K562 (cell line): ENCODE measurements at regions not wholly inside any gene's neighbourhood (a gene's known extent, or its start where the extent isn't known, plus 50 kb on each side); places are given as distances from the start of the nearest gene placed in this dataset.

ENCODE experiments used
- ATAC-seq: fragments of 200-7000 bp; cut with Tn5 transposase; 3 replicates; pipeline ENCODE4 v1.9.1; 2020; ENCODE audit warnings: moderate library complexity
- BruUV-seq: library from RNA; stranded (reverse); fragments of 400-500 nt; replicated peaks from 2 replicates; lab custom pipeline; 2021; lab: Mats Ljungman, UMichigan
- CTCF ChIA-PET: fragments of 300-600 bp; formaldehyde crosslinking; extraction: SDS; loops from one replicate; lab custom pipeline; 2021; ENCODE audit warnings: low intra/inter-chr PET ratio; lab: Yijun Ruan, JAX
- POLR2A ChIA-PET: fragments of 300-600, 350-650 bp; sonication (Branson Sonifier 250); formaldehyde crosslinking; extraction: SDS; loops from one replicate; lab custom pipeline; 2021; ENCODE audit warnings: antibody characterized with exemption, inconsistent platforms; lab: Yijun Ruan, JAX
- DNase-seq, 4 experiments: peaks; one replicate each; pipeline versions ENCODE4 v3.0.0 to v3.0.0-alpha.2; 2011 to 2018; ENCODE audit warnings: low spot score in 3 of 4, mixed read lengths in 3 of 4; ENCODE audit errors: extremely low read depth in 1 of 4
- FAIRE-seq: peaks from 2 replicates; lab custom pipeline; 2011; peaks lifted over from hg19 to GRCh38; lab: Jason Lieb, UNC
- H2AFZ ChIP-seq: 2 replicates; pipeline ENCODE4 v1.6.0; 2011; ENCODE audit warnings: low read depth, low read length, control low read depth, inconsistent platforms
- H3K27ac ChIP-seq: fragments of 200-600 bp; 3 replicates; pipeline ENCODE4 v1.8.0; 2011; ENCODE audit warnings: low read depth, mild to moderate bottlenecking, control low read depth, inconsistent platforms, low read length, moderate library complexity, mixed read lengths; ENCODE audit errors: extremely low read depth
- H3K27me3 ChIP-seq, 2 experiments: fragments of 300-600 bp in 1 of 2; 2 replicates in 1 of 2; 3 replicates in 1 of 2; pipeline versions ENCODE4 v1.6.0 to v1.8.0; 2011; ENCODE audit warnings: inconsistent platforms in 2 of 2, low read length in 2 of 2, mild to moderate bottlenecking in 1 of 2, mixed read lengths in 1 of 2, moderate library complexity in 1 of 2; ENCODE audit not compliant: control insufficient read depth in 2 of 2, insufficient read depth in 2 of 2
- H3K36me3 ChIP-seq: fragments of 300-600 bp; 3 replicates; pipeline ENCODE4 v1.8.0; 2011; ENCODE audit warnings: mild to moderate bottlenecking, low read length, inconsistent platforms; ENCODE audit not compliant: control insufficient read depth, insufficient read depth
- H3K4me1 ChIP-seq, 2 experiments: fragments of 200-600 bp in 1 of 2; replicated peaks in 1 of 2; 2 replicates in 1 of 2; 3 replicates in 1 of 2; pipeline versions ENCODE4 v1.5.1 to v1.8.0; 2011; ENCODE audit warnings: inconsistent platforms in 2 of 2, low read length in 2 of 2, mild to moderate bottlenecking in 1 of 2, mixed read lengths in 1 of 2, moderate library complexity in 1 of 2; ENCODE audit not compliant: control insufficient read depth in 2 of 2, insufficient read depth in 2 of 2
- H3K4me2 ChIP-seq: 2 replicates; pipeline ENCODE4 v1.6.1; 2011; ENCODE audit warnings: low read length, control low read depth, inconsistent platforms, mixed read lengths; ENCODE audit not compliant: insufficient read depth
- H3K4me3 ChIP-seq: fragments of 200-600 bp; sonication (generic), shearing (Covaris generic); 2 replicates; pipeline ENCODE4 v1.5.1; 2016; ENCODE audit warnings: control low read depth, inconsistent platforms
- H3K79me2 ChIP-seq: fragments of 200-600 bp; 3 replicates; pipeline ENCODE4 v1.8.0; 2011; ENCODE audit warnings: low read length, inconsistent platforms; ENCODE audit not compliant: control insufficient read depth, insufficient read depth
- H3K9ac ChIP-seq, 2 experiments: 2 replicates each; pipeline versions ENCODE4 v1.6.0 to v1.6.1; 2011; ENCODE audit warnings: low read depth in 2 of 2, low read length in 2 of 2, control low read depth in 1 of 2, inconsistent platforms in 1 of 2, mild to moderate bottlenecking in 1 of 2, mixed read lengths in 1 of 2; ENCODE audit not compliant: insufficient read depth in 1 of 2
- H3K9me1 ChIP-seq: one replicate; pipeline ENCODE4 v1.6.0; 2011; ENCODE audit warnings: inconsistent platforms, mild to moderate bottlenecking, low read length, moderate library complexity; ENCODE audit not compliant: control insufficient read depth, insufficient read depth
- H3K9me3 ChIP-seq: replicated peaks from 2 replicates; pipeline ENCODE4 v1.5.1; 2011; ENCODE audit warnings: low read depth, low read length, inconsistent platforms; ENCODE audit not compliant: control insufficient read depth, insufficient read depth
- H4K20me1 ChIP-seq: replicated peaks from 2 replicates; pipeline ENCODE4 v1.6.1; 2011; ENCODE audit warnings: low read length, inconsistent platforms, mixed read lengths; ENCODE audit not compliant: control insufficient read depth, insufficient read depth
- HOMEZ ChIP-seq: fragments of 250-450 bp; sonication (Bioruptor Pico); IDR thresholded peaks from 2 replicates; pipeline ENCODE4 v1.4.0; 2020; ENCODE audit warnings: mild to moderate bottlenecking, moderate library complexity
- IFI16 ChIP-seq: fragments of 250-450 bp; sonication (Bioruptor Pico); IDR thresholded peaks from 2 replicates; pipeline ENCODE4 v2.1.2; 2022; ENCODE audit warnings: mild to moderate bottlenecking, inconsistent platforms
- MAZ ChIP-seq, 2 experiments: fragments of 450-650 bp in 1 of 2; sonication (generic) in 1 of 2; formaldehyde crosslinking; IDR thresholded peaks in 1 of 2; conservative IDR thresholded peaks in 1 of 2; 2 replicates each; pipeline versions ENCODE4 v1.4.0 to v1.5.0; 2020; ENCODE audit warnings: mild to moderate bottlenecking in 1 of 2, missing genetic modification reagents in 1 of 2
- MCM2 ChIP-seq: fragments of 450-650 bp; IDR thresholded peaks from 2 replicates; pipeline ENCODE4 v1.6.1; 2017; ENCODE audit warnings: low read depth, mild to moderate bottlenecking
- MYC ChIP-seq, 2 experiments: fragments of 250-450 bp in 1 of 2; sonication (Bioruptor Pico) in 1 of 2; IDR thresholded peaks; 2 replicates each; pipeline versions ENCODE4 v1.5.1 to v1.6.1; 2012 to 2021; ENCODE audit warnings: low read depth in 2 of 2, borderline replicate concordance in 1 of 2, improper control_type of control experiment in 1 of 2, low read length in 1 of 2, mild to moderate bottlenecking in 1 of 2, moderate library complexity in 1 of 2
- PKNOX1 ChIP-seq: fragments of 450-650 bp; IDR thresholded peaks from 2 replicates; pipeline ENCODE4 v1.6.1; 2016
- RFX1 ChIP-seq: fragments of 450-650 bp; IDR thresholded peaks from 2 replicates; pipeline ENCODE4 v1.6.1; 2016; ENCODE audit warnings: mild to moderate bottlenecking, moderate library complexity
- SAFB2 ChIP-seq: fragments of 200-400 bp; formaldehyde crosslinking; IDR thresholded peaks from 2 replicates; pipeline ENCODE4 v1.6.1; 2018; ENCODE audit warnings: borderline replicate concordance, low read length, low read depth, moderate library complexity; ENCODE audit not compliant: severe bottlenecking
- STAG1 ChIP-seq: sonication (generic); formaldehyde crosslinking; IDR thresholded peaks from 2 replicates; pipeline ENCODE4 v1.5.0; 2020; ENCODE audit warnings: missing genetic modification reagents, borderline replicate concordance
- ZNF282 ChIP-seq: sonication (generic); formaldehyde crosslinking; IDR thresholded peaks from 2 replicates; pipeline ENCODE4 v1.8.1; 2023; ENCODE audit warnings: missing genetic modification reagents
- WGBS: fragments of 100-300 bp; shearing (Covaris generic); methylation state at CpG from one replicate; pipeline ENCODE4 v1.1.6; 2016; ENCODE audit warnings: low coverage, mixed read lengths; ENCODE audit not compliant: insufficient coverage; ENCODE audit errors: missing lambda C conversion rate; 5-methylcytosine and 5-hydroxymethylcytosine counted together
- in situ Hi-C: fragments of 300-500 bp; cut with MboI; formaldehyde crosslinking; loops from 4 replicates; pipeline ENCODE4 v1.15.0; 2018; ENCODE audit warnings: inconsistent platforms, mixed read lengths
- intact Hi-C: fragments of 100-400 bp; cut with micrococcal nuclease; formaldehyde crosslinking; loops from 2 replicates; pipeline ENCODE4 v1.14.2; 2022
- TF ChIP-seq, protein P1 (sequence below): fragments of 450-650 bp; conservative IDR thresholded peaks from 2 replicates; pipeline ENCODE4 v1.6.1; 2016; ENCODE audit warnings: missing genetic modification characterization, low read depth, mild to moderate bottlenecking, missing compliant biosample characterization, moderate library complexity
- TF ChIP-seq, protein P2 (sequence below): IDR thresholded peaks from 2 replicates; pipeline ENCODE4 v1.6.1; 2012; ENCODE audit warnings: low read depth, low read length, improper control_type of control experiment, borderline replicate concordance

DNA sequence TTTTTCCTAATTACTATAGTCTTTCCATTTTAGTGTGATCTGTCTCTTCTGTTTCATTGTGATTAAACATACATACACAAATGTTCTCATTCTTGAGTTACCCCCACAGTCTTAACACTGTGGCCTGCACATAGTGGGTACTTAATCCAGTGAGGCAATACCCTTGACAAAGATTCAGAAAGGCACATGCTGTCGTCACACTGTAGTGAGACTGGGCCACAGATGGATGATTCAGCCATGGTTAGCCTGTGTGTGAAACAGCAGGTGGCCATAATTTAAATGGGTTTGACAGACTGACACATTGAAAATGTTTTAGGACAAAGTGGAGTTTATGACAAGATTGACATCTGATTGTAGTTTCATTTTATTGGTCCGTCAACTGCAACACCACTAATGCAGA is 313.1 kb downstream of the C11orf87 start:
- ATAC-seq (no peak), DNase-seq (no peak), FAIRE-seq (no peak)
- intact Hi-C loops: no loop called here
- no peaks in the 10 kb centered on the region for H4K20me1 ChIP-seq
- H3K4me3 ChIP-seq: no peak overlapping the region
- no peaks in the 10 kb centered on the region for H3K4me1 ChIP-seq
- H2AFZ ChIP-seq: no peak overlapping the region
- in situ Hi-C loops: no loop called here
- no peak overlapping the region for H3K4me2 ChIP-seq
- H3K9me1 ChIP-seq: no peaks in the 10 kb centered on the region
- H3K27ac ChIP-seq: no peak overlapping the region
- no peaks in the 10 kb centered on the region for H3K27me3 ChIP-seq
- H3K9me3 ChIP-seq: 0 out of 2 replicates have a peak, but pooled peaks cover 2% of the 10 kb centered on the region
- CTCF ChIA-PET: no interaction called here
- WGBS: 14% methylated on average over 2 of the region's 2 CpGs
- POLR2A ChIA-PET: no interaction called here
- no peaks in the 10 kb centered on the region for H3K36me3 ChIP-seq
- H3K79me2 ChIP-seq: no peaks in the 10 kb centered on the region
- BruUV-seq: no TSS peak
- H3K9ac ChIP-seq: no peak overlapping the region
- TF ChIP-seq RFX1 (no peak), ZNF282 (CRISPR knock-in tag) (no peak), SAFB2 (no peak), MAZ (CRISPR knock-in tag; conservative IDR thresholded peaks at IDR 0.05 in 1 of 2, IDR thresholded peaks at IDR 0.05 in 1 of 2) (no peak), HOMEZ (CRISPR knock-in tag) (no peak), MYC (IDR thresholded peaks at IDR 0.05; ENCODE audit: low read depth, low read length) (no peak), MYC (CRISPR knock-in tag; IDR thresholded peaks at IDR 0.05; ENCODE audit: borderline replicate concordance, low read depth) (no peak), STAG1 (CRISPR knock-in tag) (no peak), IFI16 (CRISPR knock-in tag) (no peak), PKNOX1 (peak; percentile 9; the same call in 1 of the 2 replicates), MCM2 (no peak)
- TF ChIP-seq, protein P1, sequence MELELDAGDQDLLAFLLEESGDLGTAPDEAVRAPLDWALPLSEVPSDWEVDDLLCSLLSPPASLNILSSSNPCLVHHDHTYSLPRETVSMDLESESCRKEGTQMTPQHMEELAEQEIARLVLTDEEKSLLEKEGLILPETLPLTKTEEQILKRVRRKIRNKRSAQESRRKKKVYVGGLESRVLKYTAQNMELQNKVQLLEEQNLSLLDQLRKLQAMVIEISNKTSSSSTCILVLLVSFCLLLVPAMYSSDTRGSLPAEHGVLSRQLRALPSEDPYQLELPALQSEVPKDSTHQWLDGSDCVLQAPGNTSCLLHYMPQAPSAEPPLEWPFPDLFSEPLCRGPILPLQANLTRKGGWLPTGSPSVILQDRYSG (tag): no peak
- TF ChIP-seq, protein P2, sequence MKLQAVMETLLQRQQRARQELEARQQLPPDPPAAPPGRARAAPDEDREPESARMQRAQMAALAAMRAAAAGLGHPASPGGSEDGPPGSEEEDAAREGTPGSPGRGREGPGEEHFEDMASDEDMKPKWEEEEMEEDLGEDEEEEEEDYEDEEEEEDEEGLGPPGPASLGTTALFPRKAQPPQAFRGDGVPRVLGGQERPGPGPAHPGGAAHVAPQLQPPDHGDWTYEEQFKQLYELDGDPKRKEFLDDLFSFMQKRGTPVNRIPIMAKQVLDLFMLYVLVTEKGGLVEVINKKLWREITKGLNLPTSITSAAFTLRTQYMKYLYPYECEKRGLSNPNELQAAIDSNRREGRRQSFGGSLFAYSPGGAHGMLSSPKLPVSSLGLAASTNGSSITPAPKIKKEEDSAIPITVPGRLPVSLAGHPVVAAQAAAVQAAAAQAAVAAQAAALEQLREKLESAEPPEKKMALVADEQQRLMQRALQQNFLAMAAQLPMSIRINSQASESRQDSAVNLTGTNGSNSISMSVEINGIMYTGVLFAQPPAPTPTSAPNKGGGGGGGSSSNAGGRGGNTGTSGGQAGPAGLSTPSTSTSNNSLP: no peak
